ENCODE measurements at regions not wholly inside any gene's neighbourhood (a gene's known extent, or its start where the extent isn't known, plus 50 kb on each side); places are given as distances from the start of the nearest gene placed in this dataset.

- Histone ChIP-seq H3K27ac (ENCODE audit: low read depth, low read length) (no peak overlapping the region), H3K9me3 (ENCODE audit: control insufficient read depth, insufficient read depth, low read length) (no peaks in the 10 kb centered on the region)
Measured at GRCh38 chr3:82085356-82085755, 323.9 kb upstream of the GBE1 start.

GRCh38 chr3:82084824-82085223 lies 323.4 kb upstream of the GBE1 start:
- H3K4me2 ChIP-seq (ENCODE audit: low read length), result no peak overlapping the region
- H3K27me3 ChIP-seq (ENCODE audit: control insufficient read depth, low read length), result no peaks in the 10 kb centered on the region
- H3K9me2 ChIP-seq (replicated peaks; ENCODE audit: control insufficient read depth, low read length), result no peaks in the 10 kb centered on the region
- no peak overlapping the region for H3K27ac ChIP-seq (ENCODE audit: low read depth, low read length)
- no peaks in the 10 kb centered on the region for H3K36me3 ChIP-seq (ENCODE audit: control insufficient read depth, low read length)
- H3F3A ChIP-seq (ENCODE audit: control insufficient read depth, insufficient read depth), result no peaks in the 10 kb centered on the region
- H4K20me1 ChIP-seq (ENCODE audit: control insufficient read depth, insufficient read depth, low read depth, low read length), result no peaks in the 10 kb centered on the region
- no peaks in the 10 kb centered on the region for H3K9me3 ChIP-seq (ENCODE audit: control insufficient read depth, insufficient read depth, low read length)
- H3K4me3 ChIP-seq (ENCODE audit: low read length), result no peak overlapping the region
- no peaks in the 10 kb centered on the region for H3K79me2 ChIP-seq (ENCODE audit: control insufficient read depth, low read length)
- peaks cover 38% of the 10 kb centered on the region for H3K4me1 ChIP-seq (ENCODE audit: control insufficient read depth, low read length)
- TF ChIP-seq EZH2phosphoT487 (IDR thresholded peaks at IDR 0.05; ENCODE audit: borderline replicate concordance, low read length) (no peak), CTCF (IDR thresholded peaks at IDR 0.05; ENCODE audit: low read depth, low read length, poor library complexity, severe bottlenecking) (no peak)

More at GRCh38 chr3:82085356-82085755, 323.9 kb upstream of the GBE1 start:
- TF ChIP-seq CTCF (IDR thresholded peaks at IDR 0.05; ENCODE audit: low read depth, low read length, poor library complexity, severe bottlenecking), result no peak
- Histone ChIP-seq H3K36me3 (ENCODE audit: control insufficient read depth, low read length) (no peaks in the 10 kb centered on the region), H3K27me3 (ENCODE audit: control insufficient read depth, low read length) (no peaks in the 10 kb centered on the region), H3K9me2 (replicated peaks; ENCODE audit: control insufficient read depth, low read length) (no peaks in the 10 kb centered on the region), H3F3A (ENCODE audit: control insufficient read depth, insufficient read depth) (no peaks in the 10 kb centered on the region), H3K4me1 (ENCODE audit: control insufficient read depth, low read length) (peaks cover 36% of the 10 kb centered on the region), H3K79me2 (ENCODE audit: control insufficient read depth, low read length) (no peaks in the 10 kb centered on the region), H3K4me2 (ENCODE audit: low read length) (no peak overlapping the region), H3K4me3 (ENCODE audit: low read length) (no peak overlapping the region), H4K20me1 (ENCODE audit: control insufficient read depth, insufficient read depth, low read depth, low read length) (no peaks in the 10 kb centered on the region)

- Histone ChIP-seq H3K4me1 (ENCODE audit: control insufficient read depth, low read length) (peaks cover 29% of the 10 kb centered on the region), H3K4me2 (ENCODE audit: low read length) (peak overlapping the region; percentile 29; the same call in 1 of the 2 replicates)
- no peak for TF ChIP-seq EZH2phosphoT487 (IDR thresholded peaks at IDR 0.05; ENCODE audit: borderline replicate concordance, low read length)
- no peak for TF ChIP-seq CTCF (IDR thresholded peaks at IDR 0.05; ENCODE audit: low read depth, low read length, poor library complexity, severe bottlenecking)
Measured at GRCh38 chr3:82082796-82083195, 321.4 kb upstream of the GBE1 start.

GRCh38 chr3:82081351-82081750 lies 319.9 kb upstream of the GBE1 start:
- Histone ChIP-seq H3K4me3 (ENCODE audit: low read length) (no peak overlapping the region), H3K4me1 (ENCODE audit: control insufficient read depth, low read length) (peaks cover 29% of the 10 kb centered on the region), H3K9me2 (replicated peaks; ENCODE audit: control insufficient read depth, low read length) (no peaks in the 10 kb centered on the region), H3K36me3 (ENCODE audit: control insufficient read depth, low read length) (no peaks in the 10 kb centered on the region), H3F3A (ENCODE audit: control insufficient read depth, insufficient read depth) (no peaks in the 10 kb centered on the region), H3K9me3 (ENCODE audit: control insufficient read depth, insufficient read depth, low read length) (no peaks in the 10 kb centered on the region), H4K20me1 (ENCODE audit: control insufficient read depth, insufficient read depth, low read depth, low read length) (no peaks in the 10 kb centered on the region), H3K27me3 (ENCODE audit: control insufficient read depth, low read length) (no peaks in the 10 kb centered on the region), H3K79me2 (ENCODE audit: control insufficient read depth, low read length) (no peaks in the 10 kb centered on the region), H3K27ac (ENCODE audit: low read depth, low read length) (no peak overlapping the region), H3K4me2 (ENCODE audit: low read length) (no peak overlapping the region)
- no peak for TF ChIP-seq CTCF (IDR thresholded peaks at IDR 0.05; ENCODE audit: low read depth, low read length, poor library complexity, severe bottlenecking)
- no peak for TF ChIP-seq EZH2phosphoT487 (IDR thresholded peaks at IDR 0.05; ENCODE audit: borderline replicate concordance, low read length)

More at GRCh38 chr3:82082796-82083195, 321.4 kb upstream of the GBE1 start:
- Histone ChIP-seq H4K20me1 (ENCODE audit: control insufficient read depth, insufficient read depth, low read depth, low read length) (no peaks in the 10 kb centered on the region), H3K9me2 (replicated peaks; ENCODE audit: control insufficient read depth, low read length) (no peaks in the 10 kb centered on the region), H3K27me3 (ENCODE audit: control insufficient read depth, low read length) (no peaks in the 10 kb centered on the region), H3K9me3 (ENCODE audit: control insufficient read depth, insufficient read depth, low read length) (no peaks in the 10 kb centered on the region), H3K27ac (ENCODE audit: low read depth, low read length) (no peak overlapping the region), H3K4me3 (ENCODE audit: low read length) (no peak overlapping the region), H3F3A (ENCODE audit: control insufficient read depth, insufficient read depth) (no peaks in the 10 kb centered on the region), H3K79me2 (ENCODE audit: control insufficient read depth, low read length) (no peaks in the 10 kb centered on the region), H3K36me3 (ENCODE audit: control insufficient read depth, low read length) (no peaks in the 10 kb centered on the region)
